RCC 7860 (cell line): ENCODE measurements at regions not wholly inside any gene's neighbourhood (a gene's known extent, or its start where the extent isn't known, plus 50 kb on each side); places are given as distances from the start of the nearest gene placed in this dataset.

Experiments
- DNase-seq: peaks from one replicate; pipeline ENCODE4 v3.0.0-alpha.2; 2015; ENCODE audit warnings: low spot score
- FAIRE-seq: peaks from 2 replicates; lab custom pipeline; 2012; peaks lifted over from hg19 to GRCh38; lab: Jason Lieb, UNC

DNA sequence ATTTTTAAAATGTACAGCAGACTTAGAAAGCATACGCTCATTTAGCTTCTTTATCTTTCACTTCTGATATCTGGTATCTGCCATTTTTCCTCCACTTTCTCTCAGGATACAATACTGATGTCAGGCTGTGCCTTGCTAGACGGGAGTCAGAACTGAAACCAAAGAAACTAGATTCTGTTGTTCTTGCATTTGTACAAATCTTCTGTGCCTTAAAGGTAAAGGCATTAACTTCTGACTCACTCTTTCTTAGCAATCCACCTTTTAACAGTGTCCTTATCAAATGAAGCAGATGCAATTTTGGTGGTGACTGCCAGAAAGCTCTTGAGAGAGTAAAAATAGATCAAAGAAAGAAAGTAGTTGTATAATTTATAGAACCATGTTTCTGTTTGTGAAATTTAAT, 370.4 kb downstream of the PCDH20 start:
- no peak for DNase-seq
- FAIRE-seq = no peak

DNA sequence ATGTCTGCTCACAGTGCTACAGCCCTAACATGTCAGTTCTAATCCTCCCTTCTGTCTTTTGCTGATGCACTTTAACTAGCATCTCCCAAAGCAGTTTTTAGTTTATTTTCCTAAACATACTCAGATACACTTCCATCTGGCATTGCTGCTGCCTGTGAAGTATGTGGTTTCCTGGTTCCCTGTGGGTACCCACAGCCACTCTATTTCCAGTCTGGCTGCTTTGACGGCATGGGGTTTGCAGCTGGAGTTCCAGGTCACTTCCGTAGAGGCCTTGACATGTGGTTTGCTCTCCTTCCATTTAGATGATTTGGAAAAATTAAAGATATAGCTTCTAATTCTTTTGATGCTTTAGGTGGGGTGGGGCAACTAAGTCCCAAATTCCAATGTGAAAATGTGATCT, 375.5 kb downstream of the PCDH20 start:
- DNase-seq = no peak
- FAIRE-seq = no peak

GRCh38 chr13:61039302-61039701, 376.3 kb downstream of the PCDH20 start:
- DNase-seq (no peak), FAIRE-seq (no peak)

- FAIRE-seq (no peak), DNase-seq (no peak)
Observed at GRCh38 chr13:61036715-61037114, 378.9 kb downstream of the PCDH20 start.

DNA sequence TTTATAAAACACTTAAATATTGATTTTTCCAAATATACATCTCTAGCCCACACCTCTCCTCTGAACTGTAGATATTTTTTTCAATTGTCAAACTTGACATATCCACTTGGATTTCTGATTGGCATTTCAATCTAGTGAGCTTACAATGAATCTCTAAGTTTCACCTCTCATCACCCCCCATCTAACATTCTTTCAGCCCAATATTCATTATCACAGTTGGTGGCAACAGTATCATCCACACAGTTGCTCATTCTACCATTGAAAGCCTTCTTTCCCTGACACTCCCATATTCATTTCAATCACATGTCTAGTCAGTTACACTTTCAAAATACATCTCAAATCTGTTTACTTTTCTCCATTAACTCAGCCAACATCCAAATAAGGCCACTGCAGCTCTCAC, 385.2 kb downstream of the PCDH20 start:
- no peak for FAIRE-seq
- no peak for DNase-seq

DNA sequence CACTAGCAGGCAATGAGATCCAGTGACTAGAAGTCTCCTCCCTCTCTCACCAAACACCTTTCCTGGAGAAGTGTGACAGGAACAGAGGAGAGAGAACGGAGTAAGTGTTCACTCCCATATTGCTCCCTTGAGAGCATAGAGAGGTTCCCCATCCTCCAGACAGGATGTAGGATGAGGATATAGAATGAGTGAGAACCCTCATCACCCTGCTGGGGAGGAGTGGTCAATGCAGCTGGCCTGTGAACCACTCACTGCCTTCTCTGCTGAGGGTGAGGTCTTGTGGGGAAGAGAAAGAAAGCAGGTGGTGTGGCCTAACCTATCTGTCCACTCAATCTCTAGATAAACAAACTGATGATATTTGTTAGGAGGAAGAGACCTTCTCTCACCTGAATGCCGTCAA, 386.6 kb downstream of the PCDH20 start:
- FAIRE-seq (no peak), DNase-seq (no peak)

- FAIRE-seq = no peak
- DNase-seq = no peak
Observed at GRCh38 chr13:61024046-61024445, 391.6 kb downstream of the PCDH20 start.

- DNase-seq = no peak
- no peak for FAIRE-seq
Observed at GRCh38 chr13:61021838-61022237, 393.8 kb downstream of the PCDH20 start.

GRCh38 chr13:61013796-61014195, 401.9 kb downstream of the PCDH20 start:
- no peak for FAIRE-seq
- no peak for DNase-seq

DNA sequence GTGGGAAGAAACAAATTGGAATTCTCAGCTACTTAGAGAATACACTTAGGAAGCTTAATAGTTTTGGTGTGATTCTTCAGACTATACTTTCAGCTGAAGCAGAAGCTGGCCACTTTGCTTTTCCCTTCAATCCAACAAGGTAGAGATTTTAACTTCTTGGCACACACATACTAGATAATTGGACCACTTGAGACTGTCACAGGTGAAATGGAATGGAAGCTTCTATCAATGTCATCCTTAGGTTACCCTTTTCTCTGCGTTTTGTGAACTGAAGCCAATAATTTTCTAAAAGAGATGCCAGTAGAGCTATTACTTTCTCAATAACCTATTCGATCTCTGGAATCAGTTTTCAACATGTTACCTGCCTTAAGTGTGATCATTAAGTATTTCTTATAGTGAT, 405.3 kb downstream of the PCDH20 start:
- no peak for FAIRE-seq

DNA sequence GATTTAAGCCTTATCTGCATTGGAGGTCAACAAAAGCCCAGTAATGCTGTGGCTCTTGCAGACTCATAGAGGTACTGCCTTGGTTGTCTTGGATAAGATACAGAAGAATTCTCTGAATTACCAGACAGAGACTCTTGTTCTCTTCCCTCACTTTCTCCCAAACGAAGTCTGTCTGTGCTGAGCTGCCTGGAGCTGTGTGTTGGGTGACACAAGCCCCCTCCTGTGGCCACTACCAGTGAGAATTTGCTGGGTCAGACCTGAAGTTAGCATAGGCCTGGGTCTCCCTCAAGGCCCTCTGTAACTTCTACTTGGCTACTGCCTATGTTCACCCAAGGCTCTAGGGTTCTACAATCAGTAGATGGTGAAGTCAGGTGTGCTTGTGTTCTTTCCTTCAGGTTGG, 413.0 kb downstream of the PCDH20 start:
- DNase-seq (no peak), FAIRE-seq (no peak)

More for the DNA sequence above, 405.3 kb downstream of the PCDH20 start:
- no peak for DNase-seq

- no peak for DNase-seq
- no peak for FAIRE-seq
Observed at GRCh38 chr13:60990032-60990733, 425.5 kb downstream of the PCDH20 start.

DNA sequence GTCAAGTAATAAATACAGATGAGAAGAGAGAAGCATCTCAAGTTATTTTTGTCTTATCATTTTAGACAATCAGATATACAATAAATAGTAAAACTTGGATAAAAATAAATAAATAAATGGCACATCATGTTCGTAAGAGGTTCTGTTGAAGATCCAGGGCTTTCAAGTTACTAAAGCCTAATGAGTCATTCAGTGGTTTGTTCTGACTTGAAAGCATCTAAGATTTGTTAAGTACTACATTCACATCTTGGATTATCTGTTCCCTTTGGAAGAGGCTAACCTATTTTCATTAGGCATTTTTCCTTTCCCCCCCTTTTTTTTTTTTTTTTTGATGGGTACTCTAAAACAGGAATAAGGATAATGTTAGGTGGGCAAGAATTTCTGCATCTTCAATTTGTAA, 429.3 kb downstream of the PCDH20 start:
- FAIRE-seq (no peak), DNase-seq (no peak)

DNA sequence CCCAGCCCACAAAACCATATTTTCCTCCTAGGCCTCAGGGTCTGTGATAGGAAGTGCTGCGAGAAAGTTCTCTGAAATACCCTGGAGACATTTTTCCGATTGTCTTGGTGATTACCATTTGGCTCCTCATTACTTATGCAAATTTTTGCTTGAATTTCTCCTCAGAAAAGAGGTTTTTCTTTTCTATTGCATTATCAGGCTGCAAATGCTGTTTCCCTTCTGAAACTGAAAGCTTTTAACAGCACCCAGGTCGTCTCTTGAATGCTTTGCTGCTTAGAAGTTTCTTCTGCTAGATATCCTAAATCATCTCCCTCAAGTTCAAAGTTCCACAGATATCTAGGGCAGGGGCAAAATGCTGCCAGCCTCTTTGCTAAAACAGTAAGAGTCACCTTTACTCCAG, 434.2 kb downstream of the PCDH20 start:
- no peak for DNase-seq
- FAIRE-seq = no peak

- no peak for FAIRE-seq
- DNase-seq = no peak
Observed at GRCh38 chr13:60976367-60976766, 439.3 kb downstream of the PCDH20 start.

DNA sequence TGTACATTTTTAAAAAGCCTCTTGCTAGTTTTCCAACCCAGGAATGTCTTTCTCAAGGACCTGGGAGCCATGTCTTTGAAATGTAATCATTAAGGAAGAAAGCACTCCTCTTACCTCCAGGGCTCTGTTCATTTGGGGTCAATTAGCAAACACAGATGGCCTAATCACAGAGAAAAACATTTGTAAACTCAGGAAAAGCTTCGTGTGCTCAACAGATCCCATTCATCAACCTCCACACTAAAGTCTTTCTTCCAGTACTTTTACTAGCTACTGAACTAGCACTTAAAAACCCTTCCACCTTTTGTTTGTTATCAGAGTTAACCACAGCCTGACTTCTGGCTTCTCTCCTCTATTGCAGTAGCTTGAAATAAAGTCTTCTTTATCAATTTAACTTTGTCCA, 441.4 kb downstream of the PCDH20 start:
- no peak for DNase-seq
- FAIRE-seq = no peak

DNA sequence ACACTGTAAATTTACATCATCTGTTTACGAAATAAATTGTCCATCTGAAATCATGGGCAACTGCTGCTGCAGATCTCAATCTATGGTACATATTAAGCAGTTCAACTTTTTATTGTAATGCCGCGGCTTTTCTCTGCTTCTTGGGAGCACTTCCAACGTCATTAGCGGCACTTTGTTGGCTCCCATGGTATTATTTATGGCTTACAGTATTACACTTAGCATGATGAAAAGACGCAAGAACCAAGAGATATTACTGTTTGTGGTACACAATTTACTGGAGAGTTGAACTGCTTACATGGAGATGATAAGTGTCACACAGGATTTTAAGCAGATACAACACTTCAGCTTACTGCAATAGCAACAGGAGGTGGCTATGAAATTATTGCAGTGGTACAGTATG, 442.1 kb downstream of the PCDH20 start:
- FAIRE-seq (no peak), DNase-seq (no peak)

GRCh38 chr13:60970736-60971135, 444.9 kb downstream of the PCDH20 start:
- FAIRE-seq (no peak), DNase-seq (no peak)

DNA sequence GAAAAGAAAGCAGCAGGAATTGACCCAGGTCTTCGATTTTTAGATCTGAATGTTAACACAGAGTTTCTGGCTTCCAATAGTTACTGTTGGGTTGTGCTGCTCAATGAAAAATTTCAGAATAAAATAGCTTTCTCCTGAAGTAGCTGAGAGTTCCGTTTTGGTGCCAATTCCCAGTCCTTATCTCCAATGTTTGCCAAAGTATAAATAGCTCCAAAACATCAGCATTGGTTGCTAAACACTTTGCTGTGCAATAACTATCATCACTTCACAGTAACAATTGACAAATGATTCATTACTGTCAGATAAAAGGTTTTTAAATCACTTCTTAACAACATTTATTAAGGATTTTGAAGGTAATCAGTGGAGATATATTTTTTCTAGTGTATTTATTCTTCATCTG, 446.0 kb downstream of the PCDH20 start:
- DNase-seq (no peak), FAIRE-seq (no peak)

GRCh38 chr13:60959427-60959826, 456.2 kb downstream of the PCDH20 start:
- DNase-seq (no peak), FAIRE-seq (no peak)

DNA sequence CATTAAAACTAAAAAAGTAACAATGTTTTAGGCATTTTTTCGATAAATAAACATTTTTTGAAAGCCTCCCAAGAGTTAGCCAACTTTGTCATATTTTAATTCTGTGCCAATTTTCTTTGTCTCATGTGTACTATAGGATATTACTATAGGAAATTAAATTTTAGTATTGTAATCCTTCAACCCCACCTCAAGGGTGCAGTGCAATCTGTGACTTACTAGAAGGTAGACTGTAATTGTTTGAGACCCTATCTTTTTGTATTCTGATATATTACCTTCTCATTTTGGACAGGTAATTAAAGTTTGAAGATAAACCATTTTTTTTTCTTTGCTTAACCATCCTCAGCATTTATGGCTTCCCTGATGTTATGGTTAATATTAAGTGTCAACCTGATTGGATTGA, 457.8 kb downstream of the PCDH20 start:
- DNase-seq = no peak
- no peak for FAIRE-seq

- DNase-seq = no peak
- no peak for FAIRE-seq
Observed at GRCh38 chr13:60945396-60945795, 470.3 kb downstream of the PCDH20 start.

- DNase-seq = no peak
- FAIRE-seq = no peak
Observed at GRCh38 chr13:60944863-60945262, 470.8 kb downstream of the PCDH20 start.
